ENCODE measurements at regions not wholly inside any gene's neighbourhood (a gene's known extent, or its start where the extent isn't known, plus 50 kb on each side); places are given as distances from the start of the nearest gene placed in this dataset.

- TF ChIP-seq ZSCAN18 (tag by site-specific recombination; IDR thresholded peaks at IDR 0.05), result no peak
- no peak for TF ChIP-seq GLIS2 (tag by site-specific recombination; IDR thresholded peaks at IDR 0.05)
- TF ChIP-seq ZBTB48 (tag by site-specific recombination; IDR thresholded peaks at IDR 0.05), result no peak
- no peak for TF ChIP-seq PRDM1 (tag by site-specific recombination; IDR thresholded peaks at IDR 0.05)
- no peak for TF ChIP-seq ZBTB21 (tag by site-specific recombination; IDR thresholded peaks at IDR 0.05)
- no peak for TF ChIP-seq YY2 (tag by site-specific recombination; IDR thresholded peaks at IDR 0.05)
- no peak for TF ChIP-seq HOXC10 (CRISPR knock-in tag; IDR thresholded peaks at IDR 0.05)
Observed at GRCh38 chr13:40288259-40288658, 378.2 kb downstream of the FOXO1 start (continued).

GRCh38 chr13:40290758-40291157 is 375.7 kb downstream of the FOXO1 start:
- ChIA-PET POLR2A (no interaction called here), CTCF (interaction anchor here (0.7 kb wide), 1 partner anchor 23 kb away, joined by 3 read pairs; no protein-coding TSS in a partner anchor)
- no peak overlapping the region for H3K4me3 ChIP-seq (ENCODE audit: low read depth, low read length)
- H3K9me3 ChIP-seq (ENCODE audit: control insufficient read depth, insufficient read depth, low read depth, low read length), result no peaks in the 10 kb centered on the region
- H3K36me3 ChIP-seq (ENCODE audit: control insufficient read depth in 2 of 2, insufficient read depth in 1 of 2, low read length in 2 of 2), result no peaks in the 10 kb centered on the region
- no peaks in the 10 kb centered on the region for H3K4me1 ChIP-seq (ENCODE audit: control insufficient read depth, insufficient read depth, low read length)
- H3K27ac ChIP-seq (ENCODE audit: extremely low read depth, low read depth, low read length), result no peak overlapping the region
- TF ChIP-seq, protein P1, sequence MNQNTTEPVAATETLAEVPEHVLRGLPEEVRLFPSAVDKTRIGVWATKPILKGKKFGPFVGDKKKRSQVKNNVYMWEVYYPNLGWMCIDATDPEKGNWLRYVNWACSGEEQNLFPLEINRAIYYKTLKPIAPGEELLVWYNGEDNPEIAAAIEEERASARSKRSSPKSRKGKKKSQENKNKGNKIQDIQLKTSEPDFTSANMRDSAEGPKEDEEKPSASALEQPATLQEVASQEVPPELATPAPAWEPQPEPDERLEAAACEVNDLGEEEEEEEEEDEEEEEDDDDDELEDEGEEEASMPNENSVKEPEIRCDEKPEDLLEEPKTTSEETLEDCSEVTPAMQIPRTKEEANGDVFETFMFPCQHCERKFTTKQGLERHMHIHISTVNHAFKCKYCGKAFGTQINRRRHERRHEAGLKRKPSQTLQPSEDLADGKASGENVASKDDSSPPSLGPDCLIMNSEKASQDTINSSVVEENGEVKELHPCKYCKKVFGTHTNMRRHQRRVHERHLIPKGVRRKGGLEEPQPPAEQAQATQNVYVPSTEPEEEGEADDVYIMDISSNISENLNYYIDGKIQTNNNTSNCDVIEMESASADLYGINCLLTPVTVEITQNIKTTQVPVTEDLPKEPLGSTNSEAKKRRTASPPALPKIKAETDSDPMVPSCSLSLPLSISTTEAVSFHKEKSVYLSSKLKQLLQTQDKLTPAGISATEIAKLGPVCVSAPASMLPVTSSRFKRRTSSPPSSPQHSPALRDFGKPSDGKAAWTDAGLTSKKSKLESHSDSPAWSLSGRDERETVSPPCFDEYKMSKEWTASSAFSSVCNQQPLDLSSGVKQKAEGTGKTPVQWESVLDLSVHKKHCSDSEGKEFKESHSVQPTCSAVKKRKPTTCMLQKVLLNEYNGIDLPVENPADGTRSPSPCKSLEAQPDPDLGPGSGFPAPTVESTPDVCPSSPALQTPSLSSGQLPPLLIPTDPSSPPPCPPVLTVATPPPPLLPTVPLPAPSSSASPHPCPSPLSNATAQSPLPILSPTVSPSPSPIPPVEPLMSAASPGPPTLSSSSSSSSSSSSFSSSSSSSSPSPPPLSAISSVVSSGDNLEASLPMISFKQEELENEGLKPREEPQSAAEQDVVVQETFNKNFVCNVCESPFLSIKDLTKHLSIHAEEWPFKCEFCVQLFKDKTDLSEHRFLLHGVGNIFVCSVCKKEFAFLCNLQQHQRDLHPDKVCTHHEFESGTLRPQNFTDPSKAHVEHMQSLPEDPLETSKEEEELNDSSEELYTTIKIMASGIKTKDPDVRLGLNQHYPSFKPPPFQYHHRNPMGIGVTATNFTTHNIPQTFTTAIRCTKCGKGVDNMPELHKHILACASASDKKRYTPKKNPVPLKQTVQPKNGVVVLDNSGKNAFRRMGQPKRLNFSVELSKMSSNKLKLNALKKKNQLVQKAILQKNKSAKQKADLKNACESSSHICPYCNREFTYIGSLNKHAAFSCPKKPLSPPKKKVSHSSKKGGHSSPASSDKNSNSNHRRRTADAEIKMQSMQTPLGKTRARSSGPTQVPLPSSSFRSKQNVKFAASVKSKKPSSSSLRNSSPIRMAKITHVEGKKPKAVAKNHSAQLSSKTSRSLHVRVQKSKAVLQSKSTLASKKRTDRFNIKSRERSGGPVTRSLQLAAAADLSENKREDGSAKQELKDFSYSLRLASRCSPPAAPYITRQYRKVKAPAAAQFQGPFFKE (tag by site-specific recombination; IDR thresholded peaks at IDR 0.05; ENCODE audit: borderline replicate concordance), result no peak
- TF ChIP-seq, protein P2, sequence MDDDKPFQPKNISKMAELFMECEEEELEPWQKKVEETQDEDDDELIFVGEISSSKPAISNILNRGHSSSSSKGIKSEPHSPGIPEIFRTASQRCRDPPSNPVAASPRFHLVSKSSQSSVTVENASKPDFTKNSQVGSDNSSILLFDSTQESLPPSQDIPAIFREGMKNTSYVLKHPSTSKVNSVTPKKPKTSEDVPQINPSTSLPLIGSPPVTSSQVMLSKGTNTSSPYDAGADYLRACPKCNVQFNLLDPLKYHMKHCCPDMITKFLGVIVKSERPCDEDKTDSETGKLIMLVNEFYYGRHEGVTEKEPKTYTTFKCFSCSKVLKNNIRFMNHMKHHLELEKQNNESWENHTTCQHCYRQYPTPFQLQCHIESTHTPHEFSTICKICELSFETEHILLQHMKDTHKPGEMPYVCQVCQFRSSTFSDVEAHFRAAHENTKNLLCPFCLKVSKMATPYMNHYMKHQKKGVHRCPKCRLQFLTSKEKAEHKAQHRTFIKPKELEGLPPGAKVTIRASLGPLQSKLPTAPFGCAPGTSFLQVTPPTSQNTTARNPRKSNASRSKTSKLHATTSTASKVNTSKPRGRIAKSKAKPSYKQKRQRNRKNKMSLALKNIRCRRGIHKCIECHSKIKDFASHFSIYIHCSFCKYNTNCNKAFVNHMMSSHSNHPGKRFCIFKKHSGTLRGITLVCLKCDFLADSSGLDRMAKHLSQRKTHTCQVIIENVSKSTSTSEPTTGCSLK (tag by site-specific recombination; IDR thresholded peaks at IDR 0.05), result no peak
- TF ChIP-seq ZFP41 (tag by site-specific recombination; IDR thresholded peaks at IDR 0.05; ENCODE audit: borderline replicate concordance) (no peak), HOXD13 (CRISPR knock-in tag; IDR thresholded peaks at IDR 0.05; ENCODE audit: borderline replicate concordance) (no peak), OVOL3 (tag by site-specific recombination; IDR thresholded peaks at IDR 0.05) (no peak), PATZ1 (tag by site-specific recombination; IDR thresholded peaks at IDR 0.05) (no peak), INSM2 (tag by site-specific recombination; IDR thresholded peaks at IDR 0.05) (no peak), IKZF3 (tag by site-specific recombination; IDR thresholded peaks at IDR 0.05) (no peak), YY2 (tag by site-specific recombination; IDR thresholded peaks at IDR 0.05) (no peak), ZNF391 (tag by site-specific recombination; IDR thresholded peaks at IDR 0.05; ENCODE audit: borderline replicate concordance, low read depth) (no peak), ZFP69B (tag by site-specific recombination; IDR thresholded peaks at IDR 0.05) (no peak), ZNF311 (tag by site-specific recombination; IDR thresholded peaks at IDR 0.05; ENCODE audit: borderline replicate concordance) (no peak), GLI2 (tag by site-specific recombination; IDR thresholded peaks at IDR 0.05; ENCODE audit: borderline replicate concordance, low read depth) (no peak), ZNF37A (tag by site-specific recombination; IDR thresholded peaks at IDR 0.05) (no peak), ZNF184 (tag by site-specific recombination; IDR thresholded peaks at IDR 0.05) (no peak)
- TF ChIP-seq, protein P3, sequence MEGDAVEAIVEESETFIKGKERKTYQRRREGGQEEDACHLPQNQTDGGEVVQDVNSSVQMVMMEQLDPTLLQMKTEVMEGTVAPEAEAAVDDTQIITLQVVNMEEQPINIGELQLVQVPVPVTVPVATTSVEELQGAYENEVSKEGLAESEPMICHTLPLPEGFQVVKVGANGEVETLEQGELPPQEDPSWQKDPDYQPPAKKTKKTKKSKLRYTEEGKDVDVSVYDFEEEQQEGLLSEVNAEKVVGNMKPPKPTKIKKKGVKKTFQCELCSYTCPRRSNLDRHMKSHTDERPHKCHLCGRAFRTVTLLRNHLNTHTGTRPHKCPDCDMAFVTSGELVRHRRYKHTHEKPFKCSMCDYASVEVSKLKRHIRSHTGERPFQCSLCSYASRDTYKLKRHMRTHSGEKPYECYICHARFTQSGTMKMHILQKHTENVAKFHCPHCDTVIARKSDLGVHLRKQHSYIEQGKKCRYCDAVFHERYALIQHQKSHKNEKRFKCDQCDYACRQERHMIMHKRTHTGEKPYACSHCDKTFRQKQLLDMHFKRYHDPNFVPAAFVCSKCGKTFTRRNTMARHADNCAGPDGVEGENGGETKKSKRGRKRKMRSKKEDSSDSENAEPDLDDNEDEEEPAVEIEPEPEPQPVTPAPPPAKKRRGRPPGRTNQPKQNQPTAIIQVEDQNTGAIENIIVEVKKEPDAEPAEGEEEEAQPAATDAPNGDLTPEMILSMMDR (tag by site-specific recombination; IDR thresholded peaks at IDR 0.05), result no peak
